Stimulated activated CD4-positive, alpha-beta T cell treated with anti-CD3 and anti-CD28 coated beads, Interleukin-4, amount 100 ng/mL, for 4 hours (primary cell): ENCODE measurements at regions not wholly inside any gene's neighbourhood (a gene's known extent, or its start where the extent isn't known, plus 50 kb on each side); places are given as distances from the start of the nearest gene placed in this dataset.
"Not testable (repeated sequence)": the region's sequence is repeated elsewhere in the genome, so short reads cannot be mapped to it uniquely, and the experiment has no call there.

ENCODE experiments used
- DNase-seq, 2 experiments: peaks; one replicate each; pipeline ENCODE4 v3.0.0-alpha.2; 2020

DNA sequence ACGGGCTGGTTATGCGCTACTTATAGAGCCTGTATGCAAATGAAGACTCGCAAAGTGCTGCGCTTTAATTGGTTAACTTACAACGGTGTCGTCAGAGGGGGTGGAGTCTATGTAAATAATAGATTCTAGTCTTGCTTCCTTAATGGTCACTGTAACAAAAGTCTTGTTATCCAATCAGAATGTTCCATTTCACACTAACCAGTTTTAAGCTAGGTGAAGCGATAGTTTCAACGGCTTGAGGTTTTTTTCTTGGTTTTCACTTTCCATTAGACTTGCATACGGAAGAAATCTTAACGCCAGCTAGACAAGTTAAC is 66.9 kb downstream of the FAM72B start:
- DNase-seq = not testable (repeated sequence)

DNA sequence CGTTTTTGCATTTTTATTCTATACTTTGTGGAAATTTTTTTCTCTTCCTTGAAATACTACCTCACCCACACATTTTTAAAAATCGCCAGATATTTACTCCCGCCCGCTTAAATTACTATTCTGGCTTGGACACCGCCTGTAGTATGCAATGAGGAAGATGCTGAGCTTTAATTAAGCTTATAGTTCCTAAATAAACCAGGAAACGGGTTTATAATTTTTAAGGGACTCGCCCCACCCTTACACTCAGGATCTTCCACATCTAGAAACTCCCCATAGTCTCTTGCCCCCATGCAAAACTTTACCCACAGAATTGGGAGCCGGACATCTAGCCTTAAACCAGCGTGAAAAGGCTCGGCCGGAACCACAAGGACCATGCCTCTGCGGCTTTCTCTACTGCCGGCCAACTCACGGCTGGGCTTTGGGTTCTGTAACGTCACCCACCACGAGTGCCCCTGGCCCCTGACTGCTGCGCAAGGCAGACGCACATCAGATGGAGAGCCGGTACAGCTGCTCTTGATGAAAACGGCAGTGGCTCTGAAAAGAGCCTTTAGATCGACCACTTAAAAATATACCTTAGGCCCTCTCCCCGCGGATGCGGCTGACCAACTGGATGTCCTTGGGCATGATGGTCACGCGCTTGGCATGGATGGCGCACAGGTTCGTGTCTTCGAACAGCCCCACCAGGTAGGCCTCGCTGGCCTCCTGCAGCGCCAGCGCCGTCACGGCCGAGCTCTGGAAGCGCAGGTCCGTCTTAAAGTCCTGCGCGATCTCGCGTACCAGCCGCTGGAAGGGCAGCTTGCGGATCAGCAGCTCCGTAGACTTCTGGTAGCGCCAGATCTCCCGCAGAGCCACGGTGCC is 66.3 kb downstream of the FAM72B start:
- not testable (repeated sequence) for DNase-seq
